HAP-1 (cell line): ENCODE measurements at regions not wholly inside any gene's neighbourhood (a gene's known extent, or its start where the extent isn't known, plus 50 kb on each side); places are given as distances from the start of the nearest gene placed in this dataset.
"Not testable (repeated sequence)": the region's sequence is repeated elsewhere in the genome, so short reads cannot be mapped to it uniquely, and the experiment has no call there.

ENCODE experiments used
- DNase-seq, 2 experiments: peaks; one replicate each; pipeline ENCODE4 v3.0.0-alpha.2; 2016 to 2020; ENCODE audit warnings: low spot score in 2 of 2
- H3K27me3 ChIP-seq: fragments of 250-450 bp; sonication (Bioruptor Pico); 2 replicates; pipeline ENCODE4 v1.5.1; 2020; ENCODE audit warnings: low read depth, mild to moderate bottlenecking, moderate library complexity
- H3K36me3 ChIP-seq: fragments of 250-450 bp; sonication (Bioruptor Pico); replicated peaks from 2 replicates; pipeline ENCODE4 v1.5.1; 2020; ENCODE audit warnings: mild to moderate bottlenecking
- H3K4me1 ChIP-seq: fragments of 250-450 bp; sonication (Bioruptor Pico); 2 replicates; pipeline ENCODE4 v1.5.1; 2020; ENCODE audit warnings: mild to moderate bottlenecking
- H3K4me3 ChIP-seq: fragments of 250-450 bp; sonication (Bioruptor Pico); 2 replicates; pipeline ENCODE4 v1.5.1; 2020; ENCODE audit warnings: mild to moderate bottlenecking, moderate library complexity
- H3K9me3 ChIP-seq: fragments of 250-450 bp; sonication (Bioruptor Pico); 2 replicates; pipeline ENCODE4 v1.5.1; 2020; ENCODE audit warnings: mild to moderate bottlenecking, moderate library complexity
- in situ Hi-C: fragments of 300-500 bp; cut with MboI; formaldehyde crosslinking; loops from 3 replicates; pipeline ENCODE4 v1.14.3; 2020; ENCODE audit warnings: low sequenced_read_pairs, inconsistent platforms, mixed read lengths

DNA sequence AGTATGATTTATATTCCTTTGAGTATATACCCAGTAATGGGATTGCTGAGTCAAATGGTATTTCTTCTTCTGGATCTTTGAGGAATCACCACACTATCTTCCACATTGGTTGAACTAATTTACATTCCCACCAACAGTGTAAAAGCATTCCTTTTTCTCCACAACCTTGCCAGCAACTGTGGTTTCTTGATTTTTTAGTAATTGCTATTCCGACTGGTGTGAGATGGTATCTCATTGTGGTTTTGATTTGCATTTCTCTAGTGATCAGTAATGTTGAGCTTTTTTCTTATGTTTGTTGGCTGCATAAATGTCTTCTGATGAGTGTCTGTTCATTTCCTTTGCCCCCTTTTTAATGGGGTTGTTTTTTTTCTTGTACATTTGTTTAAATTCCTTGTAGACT lies 228.3 kb downstream of the BTBD3 start:
- H3K4me3 ChIP-seq, DNase-seq, H3K27me3 ChIP-seq, in situ Hi-C loops, H3K36me3 ChIP-seq, H3K9me3 ChIP-seq, H3K4me1 ChIP-seq: not testable (repeated sequence)

- DNase-seq = no peak
- in situ Hi-C loops = no loop called here
- no peak overlapping the region for H3K4me3 ChIP-seq
- no peaks in the 10 kb centered on the region for H3K36me3 ChIP-seq
- no peaks in the 10 kb centered on the region for H3K4me1 ChIP-seq
- H3K27me3 ChIP-seq = no peaks in the 10 kb centered on the region
- H3K9me3 ChIP-seq = no peaks in the 10 kb centered on the region
Observed at GRCh38 chr20:12152996-12153395, 235.3 kb downstream of the BTBD3 start.

GRCh38 chr20:12153628-12154027 lies 235.9 kb downstream of the BTBD3 start:
- Histone ChIP-seq H3K4me3 (no peak overlapping the region), H3K4me1 (no peaks in the 10 kb centered on the region), H3K36me3 (no peaks in the 10 kb centered on the region), H3K9me3 (no peaks in the 10 kb centered on the region), H3K27me3 (no peaks in the 10 kb centered on the region)
- in situ Hi-C loops = no loop called here
- no peak for DNase-seq

DNA sequence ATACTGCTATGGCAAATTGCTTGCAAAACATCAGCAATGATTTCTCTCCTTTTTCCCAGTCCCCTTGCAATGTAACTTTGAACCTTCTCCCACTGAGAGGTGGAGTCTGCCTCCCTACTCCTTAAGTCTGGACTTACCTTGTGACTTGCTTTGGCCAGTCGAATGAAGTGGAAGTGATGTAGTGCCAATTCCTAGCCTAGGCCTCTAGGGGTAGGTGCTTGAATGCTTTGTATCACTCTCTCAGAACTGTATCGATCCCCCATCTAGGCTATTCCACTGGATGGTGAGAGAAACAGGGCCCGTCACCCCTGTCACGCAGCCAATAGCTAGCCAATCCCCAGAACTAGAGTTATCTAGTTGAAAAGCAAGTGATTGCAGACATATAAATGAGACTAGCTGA lies 238.6 kb downstream of the BTBD3 start:
- Histone ChIP-seq H3K9me3 (no peaks in the 10 kb centered on the region), H3K36me3 (no peaks in the 10 kb centered on the region), H3K4me1 (no peaks in the 10 kb centered on the region), H3K27me3 (no peaks in the 10 kb centered on the region), H3K4me3 (no peak overlapping the region)
- in situ Hi-C loops = no loop called here
- DNase-seq = no peak

GRCh38 chr20:12159261-12159660 lies 241.6 kb downstream of the BTBD3 start:
- Histone ChIP-seq H3K9me3 (no peaks in the 10 kb centered on the region), H3K4me3 (no peak overlapping the region), H3K36me3 (no peaks in the 10 kb centered on the region), H3K27me3 (no peaks in the 10 kb centered on the region), H3K4me1 (no peaks in the 10 kb centered on the region)
- in situ Hi-C loops = no loop called here
- DNase-seq = no peak

GRCh38 chr20:12161734-12162133 lies 244.0 kb downstream of the BTBD3 start:
- Histone ChIP-seq H3K36me3 (no peaks in the 10 kb centered on the region), H3K9me3 (no peaks in the 10 kb centered on the region), H3K27me3 (no peaks in the 10 kb centered on the region), H3K4me3 (no peak overlapping the region), H3K4me1 (no peaks in the 10 kb centered on the region)
- no peak for DNase-seq
- in situ Hi-C loops = no loop called here

DNA sequence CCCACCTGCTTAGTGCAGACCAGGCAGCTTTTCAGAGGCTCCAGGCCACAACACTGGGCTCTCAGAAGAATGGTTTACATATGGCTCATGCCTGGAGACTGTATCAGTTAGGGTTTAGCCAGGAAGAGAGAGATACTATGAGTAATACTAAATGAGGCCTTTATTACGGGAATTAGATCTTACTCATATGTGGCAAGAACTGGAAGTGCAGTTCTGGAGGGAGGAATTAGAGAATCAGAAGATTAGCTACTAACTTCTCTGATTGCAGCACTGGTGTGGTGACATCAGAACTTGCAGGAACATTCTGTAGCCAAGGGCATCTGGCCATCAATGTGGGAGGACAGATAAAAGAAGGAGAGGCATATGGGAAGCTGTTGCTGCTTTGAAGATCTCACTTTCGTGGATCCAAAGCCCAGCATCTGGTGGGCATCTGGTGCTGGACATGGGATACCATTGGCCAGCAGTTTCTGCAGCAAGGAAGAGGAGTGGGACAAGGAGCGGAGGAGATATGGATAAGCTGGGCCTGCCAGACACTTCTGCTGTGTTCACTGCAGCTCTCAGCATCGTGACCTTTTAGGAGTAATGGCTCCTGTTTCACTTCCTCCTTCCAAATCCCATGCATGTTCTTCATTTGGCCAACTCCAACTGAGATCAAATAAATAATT lies 248.5 kb downstream of the BTBD3 start:
- H3K4me3 ChIP-seq = no peak overlapping the region
- no peaks in the 10 kb centered on the region for H3K27me3 ChIP-seq
- no peaks in the 10 kb centered on the region for H3K36me3 ChIP-seq
- no peaks in the 10 kb centered on the region for H3K9me3 ChIP-seq
- DNase-seq = no peak
- no peaks in the 10 kb centered on the region for H3K4me1 ChIP-seq
- in situ Hi-C loops = no loop called here

GRCh38 chr20:12170406-12170805 lies 252.7 kb downstream of the BTBD3 start:
- Histone ChIP-seq H3K27me3 (no peaks in the 10 kb centered on the region), H3K9me3 (no peaks in the 10 kb centered on the region), H3K36me3 (no peaks in the 10 kb centered on the region), H3K4me1 (no peaks in the 10 kb centered on the region), H3K4me3 (no peak overlapping the region)
- in situ Hi-C loops = no loop called here
- no peak for DNase-seq

DNA sequence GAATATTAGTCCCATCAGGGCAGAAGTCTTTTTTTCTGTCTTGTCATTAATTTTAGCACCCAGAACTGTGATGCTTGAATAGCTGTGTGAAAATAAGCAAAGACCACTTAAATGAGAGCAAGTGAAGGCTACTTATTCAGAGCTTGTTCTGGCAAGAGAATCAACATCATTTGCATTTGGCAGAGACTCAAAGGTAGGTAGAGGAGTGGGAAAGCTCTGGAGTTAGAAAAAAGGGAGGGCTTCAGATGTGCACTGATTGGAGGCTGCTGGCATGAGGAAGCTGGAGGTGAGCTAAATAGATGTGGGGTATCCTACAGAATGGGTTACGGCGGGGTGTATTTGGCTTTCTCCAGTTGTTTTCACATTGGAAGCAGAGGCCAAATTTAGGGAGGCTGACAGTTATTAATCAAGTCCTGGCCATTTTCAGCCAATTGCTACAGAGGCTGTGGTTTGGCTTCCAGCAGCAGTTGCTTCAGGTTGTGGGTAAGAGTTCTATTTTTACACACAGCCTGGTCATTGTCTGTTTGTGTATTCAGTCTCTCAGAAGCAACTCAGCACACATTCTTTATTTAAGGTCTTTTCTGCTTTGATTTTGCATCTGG lies 254.3 kb downstream of the BTBD3 start:
- DNase-seq = no peak
- in situ Hi-C loops = no loop called here
- Histone ChIP-seq H3K27me3 (no peaks in the 10 kb centered on the region), H3K9me3 (no peaks in the 10 kb centered on the region), H3K4me3 (no peak overlapping the region), H3K4me1 (no peaks in the 10 kb centered on the region), H3K36me3 (no peaks in the 10 kb centered on the region)

- H3K27me3 ChIP-seq = no peaks in the 10 kb centered on the region
- no peak overlapping the region for H3K4me3 ChIP-seq
- in situ Hi-C loops = no loop called here
- H3K9me3 ChIP-seq = no peaks in the 10 kb centered on the region
- DNase-seq = no peak
- H3K4me1 ChIP-seq = no peaks in the 10 kb centered on the region
- no peaks in the 10 kb centered on the region for H3K36me3 ChIP-seq
Observed at GRCh38 chr20:12173347-12174012, 255.8 kb downstream of the BTBD3 start.

GRCh38 chr20:12175538-12175937 lies 257.8 kb downstream of the BTBD3 start:
- Histone ChIP-seq H3K27me3 (no peaks in the 10 kb centered on the region), H3K9me3 (no peaks in the 10 kb centered on the region), H3K4me1 (no peaks in the 10 kb centered on the region), H3K36me3 (no peaks in the 10 kb centered on the region), H3K4me3 (no peak overlapping the region)
- in situ Hi-C loops = no loop called here
- DNase-seq = no peak

GRCh38 chr20:12177657-12178293 lies 260.1 kb downstream of the BTBD3 start:
- no peaks in the 10 kb centered on the region for H3K4me1 ChIP-seq
- H3K4me3 ChIP-seq = no peak overlapping the region
- no peak for DNase-seq
- no peaks in the 10 kb centered on the region for H3K27me3 ChIP-seq
- H3K9me3 ChIP-seq = no peaks in the 10 kb centered on the region
- no peaks in the 10 kb centered on the region for H3K36me3 ChIP-seq
- in situ Hi-C loops = no loop called here

DNA sequence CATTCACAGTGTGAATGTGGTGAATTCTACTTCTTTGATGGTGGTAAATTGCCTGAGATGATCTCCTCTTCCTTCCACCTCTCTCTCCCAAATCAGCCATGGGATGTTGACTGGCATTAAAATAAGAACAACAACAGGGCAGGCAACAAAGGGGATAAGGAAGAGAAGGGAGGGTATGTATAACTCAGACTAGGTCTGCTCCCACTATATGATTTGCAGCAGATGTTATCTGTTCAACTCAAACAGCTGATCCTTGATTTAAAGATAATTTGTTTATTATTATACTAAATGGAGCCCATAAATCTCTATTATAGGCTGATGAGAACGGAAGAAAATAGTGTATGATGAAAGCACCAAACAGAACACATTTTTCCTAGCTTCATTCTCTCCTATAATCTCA lies 262.0 kb downstream of the BTBD3 start:
- H3K4me3 ChIP-seq = no peak overlapping the region
- no peaks in the 10 kb centered on the region for H3K36me3 ChIP-seq
- H3K9me3 ChIP-seq = no peaks in the 10 kb centered on the region
- in situ Hi-C loops = no loop called here
- no peak for DNase-seq
- H3K27me3 ChIP-seq = no peaks in the 10 kb centered on the region
- H3K4me1 ChIP-seq = no peaks in the 10 kb centered on the region

- in situ Hi-C loops = no loop called here
- H3K4me1 ChIP-seq = no peaks in the 10 kb centered on the region
- no peak for DNase-seq
- no peak overlapping the region for H3K4me3 ChIP-seq
- H3K36me3 ChIP-seq = no peaks in the 10 kb centered on the region
- no peaks in the 10 kb centered on the region for H3K9me3 ChIP-seq
- H3K27me3 ChIP-seq = no peaks in the 10 kb centered on the region
Observed at GRCh38 chr20:12180107-12180661, 262.5 kb downstream of the BTBD3 start.
